ENCODE measurements at regions not wholly inside any gene's neighbourhood (a gene's known extent, or its start where the extent isn't known, plus 50 kb on each side); places are given as distances from the start of the nearest gene placed in this dataset.

GRCh38 chr5:18607570-18607969 is 973.3 kb downstream of the TAF11L14 start:
- TF ChIP-seq CTCF (IDR thresholded peaks at IDR 0.05; ENCODE audit: insufficient read depth, low read length) (no peak), POLR2AphosphoS5 (IDR thresholded peaks at IDR 0.05; ENCODE audit: low read depth) (no peak), GABPA (IDR thresholded peaks at IDR 0.05; ENCODE audit: low read depth) (no peak), REST (IDR thresholded peaks at IDR 0.05; ENCODE audit: insufficient replicate concordance, low read depth) (no peak), SPI1 (IDR thresholded peaks at IDR 0.05; ENCODE audit: borderline replicate concordance, low read depth) (no peak)

All from HL-60 (cell line).